ENCODE measurements at regions not wholly inside any gene's neighbourhood (a gene's known extent, or its start where the extent isn't known, plus 50 kb on each side); places are given as distances from the start of the nearest gene placed in this dataset.
A peak's percentile ranks its signal among the peaks of the same experiment; 100 is the strongest.

DNA sequence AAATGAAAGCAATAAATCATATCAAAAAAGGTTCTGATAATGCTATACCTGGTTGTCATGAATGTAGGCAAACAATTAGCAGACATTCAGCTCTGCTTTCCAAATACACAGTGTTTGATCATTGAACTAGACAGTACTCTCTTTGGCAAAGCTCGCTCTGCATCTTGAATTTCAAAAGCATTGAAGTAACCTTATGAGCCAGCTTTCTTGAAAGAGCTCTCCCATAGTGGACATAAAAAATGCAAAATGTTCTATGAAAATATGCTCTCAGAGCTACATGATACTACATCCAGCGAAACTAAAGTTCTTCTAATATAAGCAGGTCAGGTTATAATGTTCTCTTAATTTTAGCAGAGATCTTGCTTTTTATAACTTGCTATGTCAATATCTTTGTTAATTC is 533.4 kb downstream of the CSNK1G3 start:
- no peak for TF ChIP-seq ZFX (IDR thresholded peaks at IDR 0.05)
- TF ChIP-seq CTCF (conservative IDR thresholded peaks at IDR 0.05): no peak
- H3K27ac ChIP-seq: no peak overlapping the region

GRCh38 chr5:124044613-124045012 is 532.6 kb downstream of the CSNK1G3 start:
- no peak for TF ChIP-seq CTCF (conservative IDR thresholded peaks at IDR 0.05)
- TF ChIP-seq ZFX (IDR thresholded peaks at IDR 0.05): no peak
- H3K27ac ChIP-seq: no peak overlapping the region

GRCh38 chr5:124043456-124043855 is 531.5 kb downstream of the CSNK1G3 start:
- no peak for TF ChIP-seq ZFX (IDR thresholded peaks at IDR 0.05)
- peak; percentile 53 for TF ChIP-seq CTCF (conservative IDR thresholded peaks at IDR 0.05)
- H3K27ac ChIP-seq: peak overlapping the region; percentile 57

DNA sequence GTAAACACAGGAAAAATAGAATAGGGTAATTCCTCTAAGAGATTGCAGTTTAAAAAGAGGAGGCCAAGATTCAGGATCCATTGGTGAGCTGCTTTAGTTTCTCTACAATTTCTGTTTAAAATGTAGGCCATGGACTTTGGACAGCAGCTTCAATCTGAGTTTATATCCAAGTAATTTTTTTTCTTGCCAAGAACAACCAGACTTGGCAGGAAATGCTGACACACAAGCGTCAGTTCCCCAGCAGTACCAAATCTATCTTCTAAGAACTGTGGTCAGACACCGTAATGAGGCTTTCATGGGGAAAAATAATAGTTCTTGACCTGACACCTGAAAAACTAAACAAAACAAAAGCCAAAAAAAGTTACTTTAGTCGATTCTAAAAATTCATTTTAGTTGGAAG is 528.8 kb downstream of the CSNK1G3 start:
- TF ChIP-seq ZFX (IDR thresholded peaks at IDR 0.05) (no peak), CTCF (conservative IDR thresholded peaks at IDR 0.05) (no peak)
- H3K27ac ChIP-seq: no peak overlapping the region

- no peak overlapping the region for H3K27ac ChIP-seq
- TF ChIP-seq CTCF (conservative IDR thresholded peaks at IDR 0.05): no peak
- TF ChIP-seq ZFX (IDR thresholded peaks at IDR 0.05): no peak
Observed at GRCh38 chr5:124039410-124039809, 527.4 kb downstream of the CSNK1G3 start.

- H3K27ac ChIP-seq: no peak overlapping the region
- TF ChIP-seq CTCF (conservative IDR thresholded peaks at IDR 0.05) (no peak), ZFX (IDR thresholded peaks at IDR 0.05) (no peak)
Observed at GRCh38 chr5:124036786-124037185, 524.8 kb downstream of the CSNK1G3 start.

GRCh38 chr5:124034963-124035362 is 523.0 kb downstream of the CSNK1G3 start:
- no peak for TF ChIP-seq CTCF (conservative IDR thresholded peaks at IDR 0.05)
- TF ChIP-seq ZFX (IDR thresholded peaks at IDR 0.05): no peak
- no peak overlapping the region for H3K27ac ChIP-seq
